ENCODE measurements at regions not wholly inside any gene's neighbourhood (a gene's known extent, or its start where the extent isn't known, plus 50 kb on each side); places are given as distances from the start of the nearest gene placed in this dataset.

DNA sequence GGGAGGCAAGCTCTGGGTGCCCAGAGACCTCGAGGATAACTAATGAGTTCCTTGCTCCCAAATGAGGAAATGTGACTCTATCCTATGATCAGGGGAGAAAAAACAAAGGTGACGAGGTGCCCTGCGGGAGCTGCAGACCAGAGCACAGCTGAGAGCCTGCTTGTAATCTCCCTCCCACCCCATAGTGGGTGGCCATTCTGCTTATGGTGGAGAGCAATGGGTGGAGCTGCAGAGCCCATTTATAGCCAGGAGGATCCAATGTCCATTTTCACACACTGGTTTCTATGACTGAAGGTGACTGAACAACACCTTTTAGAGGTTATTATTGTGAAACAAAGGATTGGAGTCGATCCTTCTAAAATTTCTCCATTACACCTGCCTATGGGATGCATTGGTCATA is 153.3 kb downstream of the COL6A3 start:
- TF ChIP-seq, protein P1, sequence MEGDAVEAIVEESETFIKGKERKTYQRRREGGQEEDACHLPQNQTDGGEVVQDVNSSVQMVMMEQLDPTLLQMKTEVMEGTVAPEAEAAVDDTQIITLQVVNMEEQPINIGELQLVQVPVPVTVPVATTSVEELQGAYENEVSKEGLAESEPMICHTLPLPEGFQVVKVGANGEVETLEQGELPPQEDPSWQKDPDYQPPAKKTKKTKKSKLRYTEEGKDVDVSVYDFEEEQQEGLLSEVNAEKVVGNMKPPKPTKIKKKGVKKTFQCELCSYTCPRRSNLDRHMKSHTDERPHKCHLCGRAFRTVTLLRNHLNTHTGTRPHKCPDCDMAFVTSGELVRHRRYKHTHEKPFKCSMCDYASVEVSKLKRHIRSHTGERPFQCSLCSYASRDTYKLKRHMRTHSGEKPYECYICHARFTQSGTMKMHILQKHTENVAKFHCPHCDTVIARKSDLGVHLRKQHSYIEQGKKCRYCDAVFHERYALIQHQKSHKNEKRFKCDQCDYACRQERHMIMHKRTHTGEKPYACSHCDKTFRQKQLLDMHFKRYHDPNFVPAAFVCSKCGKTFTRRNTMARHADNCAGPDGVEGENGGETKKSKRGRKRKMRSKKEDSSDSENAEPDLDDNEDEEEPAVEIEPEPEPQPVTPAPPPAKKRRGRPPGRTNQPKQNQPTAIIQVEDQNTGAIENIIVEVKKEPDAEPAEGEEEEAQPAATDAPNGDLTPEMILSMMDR (IDR thresholded peaks at IDR 0.05), result no peak
- no peak for TF ChIP-seq POLR2A (IDR thresholded peaks at IDR 0.05)

All from uterus (tissue), 2 donors.